Pons (tissue), 1 donor: ENCODE measurements at regions not wholly inside any gene's neighbourhood (a gene's known extent, or its start where the extent isn't known, plus 50 kb on each side); places are given as distances from the start of the nearest gene placed in this dataset.

Experiments used
- DNase-seq: peaks from one replicate; pipeline ENCODE4 v3.0.0-alpha.2; 2016; ENCODE audit warnings: low spot score

DNA sequence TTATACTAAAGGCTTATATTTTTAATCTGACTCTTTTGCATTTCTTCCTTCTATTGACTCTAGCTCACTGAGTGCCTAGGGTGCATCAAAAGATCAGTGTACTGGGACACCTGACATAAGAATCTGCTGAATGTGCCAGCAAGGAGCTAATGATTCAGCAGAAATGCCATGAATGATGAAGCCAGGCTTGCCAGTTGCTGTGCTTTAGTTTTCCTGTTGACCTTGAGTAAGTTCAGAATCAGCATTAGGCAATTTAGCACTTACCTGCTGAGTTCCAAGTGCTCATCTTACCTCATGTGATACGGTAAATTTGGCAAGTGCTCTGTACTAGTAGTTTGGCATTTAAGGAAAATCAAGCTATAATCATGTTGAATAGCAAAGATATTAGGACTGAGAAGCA lies 523.2 kb upstream of the B3GALT2 start:
- no peak for DNase-seq

DNA sequence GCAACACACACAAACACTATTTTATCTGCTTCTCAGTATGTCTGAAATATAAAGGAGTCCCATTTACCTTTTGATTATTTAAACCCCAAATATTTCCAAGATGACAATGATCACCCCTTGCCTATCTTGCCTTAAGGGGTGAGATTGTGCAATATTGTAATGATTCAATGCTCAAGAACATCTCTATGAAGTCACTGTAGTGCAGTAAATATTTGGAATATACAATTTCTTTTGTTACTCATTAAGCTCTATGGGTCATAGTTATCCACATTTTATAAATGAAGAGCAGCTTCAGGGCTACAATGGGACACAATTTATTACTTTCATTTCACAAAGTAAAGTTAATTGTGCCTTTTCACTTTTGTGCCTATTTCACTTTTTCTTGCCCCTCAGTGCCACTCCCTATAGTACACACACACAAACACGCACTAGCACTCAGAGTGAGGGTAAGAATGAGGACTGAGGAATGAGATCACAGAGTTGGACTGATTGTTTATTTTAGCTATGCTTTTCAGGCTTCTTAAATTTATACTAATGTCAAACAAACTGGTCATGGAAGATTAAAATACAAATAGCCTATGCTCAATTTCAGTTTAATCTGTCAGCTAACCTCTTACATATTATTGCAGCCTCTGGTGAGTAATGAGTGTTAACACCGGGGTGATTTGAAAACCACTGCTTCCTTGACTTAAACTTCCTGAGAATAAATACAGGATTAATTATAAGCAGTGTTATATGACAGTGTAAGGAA lies 521.0 kb upstream of the B3GALT2 start:
- no peak for DNase-seq

GRCh38 chr1:193706766-193707165 lies 520.4 kb upstream of the B3GALT2 start:
- no peak for DNase-seq

GRCh38 chr1:193705554-193705981 lies 519.2 kb upstream of the B3GALT2 start:
- no peak for DNase-seq

DNA sequence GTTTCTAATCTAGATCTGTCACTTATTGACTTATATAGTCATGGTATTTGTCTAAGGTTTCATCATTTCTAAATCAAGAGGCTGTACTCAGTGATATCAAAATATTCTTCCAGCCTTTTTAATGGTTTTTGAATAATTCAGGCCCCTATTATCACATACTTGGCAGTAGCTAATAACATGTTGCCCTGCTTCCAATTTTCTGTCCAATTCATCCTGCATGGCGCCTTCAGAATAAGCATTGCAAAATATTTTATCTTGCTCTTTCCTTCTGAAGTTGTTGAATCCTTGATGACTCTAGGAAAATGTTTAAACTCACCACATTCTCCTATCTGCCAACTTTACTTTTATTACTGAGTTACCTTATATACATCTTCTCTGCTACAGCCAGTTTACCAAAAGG lies 517.2 kb upstream of the B3GALT2 start:
- no peak for DNase-seq

- no peak for DNase-seq
Observed at GRCh38 chr1:193703121-193703520, 516.7 kb upstream of the B3GALT2 start.

- DNase-seq, result no peak
Observed at GRCh38 chr1:193701759-193702158, 515.3 kb upstream of the B3GALT2 start.

DNA sequence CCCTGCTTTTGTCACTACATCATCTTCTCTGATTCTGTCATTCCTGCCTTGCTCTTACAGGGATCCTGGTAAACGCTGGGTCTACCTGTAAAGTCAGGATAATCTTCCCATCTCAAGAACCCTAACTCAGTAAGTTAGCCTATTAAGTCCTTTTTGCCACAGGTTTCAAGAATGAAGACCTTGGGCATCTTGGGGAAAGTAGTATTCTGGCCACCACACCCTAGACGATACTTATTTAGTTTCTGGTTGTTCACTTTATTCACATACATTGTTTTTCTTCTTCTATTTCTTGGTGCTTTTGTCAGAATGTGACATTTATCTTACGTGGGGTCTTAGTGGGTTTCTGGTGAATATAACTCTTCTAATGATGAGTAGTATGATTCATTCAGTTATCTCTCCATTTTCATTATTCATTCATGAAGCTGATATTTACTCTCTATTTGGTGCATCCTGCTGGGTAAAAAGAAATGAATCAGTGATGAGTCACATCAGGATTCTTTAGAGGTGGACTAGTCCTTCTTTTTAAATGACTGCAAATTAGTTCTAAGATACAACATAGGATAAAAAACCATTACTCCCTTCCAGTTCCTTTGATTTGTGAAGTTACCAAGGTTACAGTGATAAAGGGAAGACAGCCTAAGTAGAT lies 514.4 kb upstream of the B3GALT2 start:
- DNase-seq, result no peak

GRCh38 chr1:193699261-193699660 lies 512.8 kb upstream of the B3GALT2 start:
- DNase-seq, result no peak

GRCh38 chr1:193697776-193698175 lies 511.4 kb upstream of the B3GALT2 start:
- DNase-seq, result no peak

DNA sequence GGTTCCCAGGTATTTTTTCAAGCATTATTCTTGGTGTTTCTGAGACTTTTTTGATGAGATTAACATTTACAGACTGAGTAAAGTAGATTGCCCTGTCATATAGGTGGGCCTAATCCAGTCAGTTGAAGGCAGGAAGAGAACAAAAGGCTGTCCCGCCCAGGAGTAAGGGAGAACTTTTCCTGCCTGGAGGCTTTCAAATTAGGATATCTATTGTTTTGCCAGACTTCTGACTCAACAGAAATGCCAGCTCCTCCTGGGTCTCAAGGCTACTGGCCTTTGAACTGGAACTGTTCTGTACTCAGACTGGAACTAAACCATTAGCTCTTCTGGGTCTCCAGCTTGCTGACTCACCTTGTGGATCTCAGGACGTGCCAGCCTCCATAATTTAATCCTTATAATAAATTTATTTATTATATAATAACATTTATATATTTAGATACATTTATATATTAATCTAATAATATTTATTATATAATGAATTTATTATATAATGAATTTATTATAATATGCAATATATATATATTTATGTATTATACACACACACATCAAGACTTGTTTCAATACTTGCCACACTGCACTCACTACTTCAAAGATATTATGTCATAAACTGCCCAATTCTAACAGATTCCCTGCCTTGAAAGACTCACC lies 510.8 kb upstream of the B3GALT2 start:
- no peak for DNase-seq

DNA sequence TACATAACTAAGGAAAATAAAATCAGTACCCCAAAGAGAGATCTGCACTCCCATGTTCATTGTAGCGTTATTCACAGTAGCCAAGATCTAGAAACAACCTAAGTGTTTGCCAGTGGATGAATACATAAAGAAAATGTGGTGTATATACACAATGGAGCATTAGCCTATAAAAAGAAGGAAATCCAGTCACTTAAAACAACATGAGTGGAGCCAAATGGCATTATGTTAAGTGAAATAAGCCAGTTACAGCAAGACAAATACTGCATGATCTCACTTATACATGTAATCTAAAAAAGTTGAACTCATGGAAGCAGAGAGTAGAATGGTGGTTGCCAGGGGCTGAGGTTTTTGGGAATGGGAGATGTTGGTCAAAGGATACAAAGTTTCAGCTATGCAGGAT lies 508.3 kb upstream of the B3GALT2 start:
- no peak for DNase-seq

DNA sequence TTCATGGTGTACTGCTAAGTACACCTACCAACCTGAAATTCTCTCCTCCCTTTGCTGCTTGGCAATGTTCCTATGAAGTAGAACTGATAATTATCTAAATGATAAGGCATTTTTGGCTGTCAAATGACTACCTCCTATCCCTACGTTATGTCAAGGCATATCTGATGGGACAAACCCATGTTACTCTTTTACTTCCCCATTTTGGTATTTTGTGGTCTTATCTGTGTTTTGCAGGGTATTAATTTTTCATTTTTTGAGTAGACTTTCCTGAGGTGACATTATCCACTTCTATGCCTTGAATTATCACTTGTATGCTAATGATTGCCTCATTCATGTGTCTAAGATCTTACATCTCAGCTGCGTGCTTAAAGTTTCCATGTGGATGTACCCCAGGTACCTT lies 499.6 kb upstream of the B3GALT2 start:
- no peak for DNase-seq

DNA sequence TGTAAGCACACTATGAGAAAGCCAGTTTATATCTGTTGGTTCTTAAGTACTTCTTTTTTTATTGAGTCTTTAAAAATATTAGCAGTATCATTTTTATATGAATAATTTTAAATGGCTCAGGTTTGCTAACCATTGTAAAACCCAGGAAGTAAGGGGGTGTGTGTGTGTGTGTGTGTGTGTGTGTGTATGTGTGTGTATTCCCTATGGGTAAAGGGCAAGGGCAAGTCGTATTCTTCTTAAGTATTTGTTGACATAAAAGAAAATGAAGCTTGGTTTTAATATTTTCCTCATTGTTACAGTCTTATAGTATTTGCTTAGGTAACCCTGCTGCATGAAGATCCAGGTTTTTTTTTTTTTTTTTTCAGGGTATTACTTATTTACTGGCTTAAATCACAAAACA lies 495.0 kb upstream of the B3GALT2 start:
- no peak for DNase-seq

DNA sequence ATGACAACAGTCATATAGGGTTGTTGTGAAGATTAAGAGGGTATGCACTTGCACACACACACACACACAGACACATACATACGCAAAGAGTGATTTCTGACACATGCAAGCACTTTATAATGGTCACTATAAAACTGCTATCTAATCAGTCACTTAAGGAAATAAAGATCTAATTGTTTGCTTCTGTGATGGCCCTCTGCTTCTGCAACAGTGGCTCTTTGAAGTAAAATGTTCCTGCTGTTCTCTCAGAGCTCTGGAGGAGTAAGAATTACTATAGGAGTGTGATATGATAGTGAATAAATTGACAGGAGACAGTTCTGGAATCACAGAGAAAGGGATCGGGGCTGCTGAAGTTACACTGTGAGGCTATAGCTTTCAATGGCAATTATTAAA lies 494.5 kb upstream of the B3GALT2 start:
- DNase-seq, result no peak

GRCh38 chr1:193680247-193680923 lies 494.0 kb upstream of the B3GALT2 start:
- no peak for DNase-seq

DNA sequence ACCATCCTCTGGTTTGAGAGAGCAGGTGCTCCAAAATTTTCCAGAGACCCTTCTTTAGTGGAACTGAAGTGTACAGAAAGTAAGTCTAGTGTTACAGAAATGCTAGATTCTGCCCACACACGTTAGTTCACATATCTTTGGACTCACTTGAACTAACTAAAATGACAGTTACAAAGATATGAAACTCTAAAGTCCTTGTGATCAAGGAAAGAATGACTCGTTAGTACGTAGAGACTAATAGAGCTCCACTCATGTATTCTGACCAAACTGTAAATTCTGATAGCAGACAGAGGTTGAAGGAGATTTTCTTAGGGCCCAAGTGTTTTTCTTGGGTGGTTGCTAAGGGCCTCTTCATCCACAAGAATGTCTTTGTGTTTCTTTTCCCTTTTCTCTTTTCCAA lies 491.5 kb upstream of the B3GALT2 start:
- no peak for DNase-seq

GRCh38 chr1:193676996-193677549 lies 490.7 kb upstream of the B3GALT2 start:
- no peak for DNase-seq

GRCh38 chr1:193674292-193674944 lies 488.0 kb upstream of the B3GALT2 start:
- DNase-seq, result no peak

- no peak for DNase-seq
Observed at GRCh38 chr1:193666485-193667083, 480.2 kb upstream of the B3GALT2 start.

- DNase-seq, result no peak
Observed at GRCh38 chr1:193663965-193664364, 477.6 kb upstream of the B3GALT2 start.

GRCh38 chr1:193662030-193662429 lies 475.6 kb upstream of the B3GALT2 start:
- no peak for DNase-seq
